Spinal cord (tissue), 9 donors: ENCODE measurements at regions not wholly inside any gene's neighbourhood (a gene's known extent, or its start where the extent isn't known, plus 50 kb on each side); places are given as distances from the start of the nearest gene placed in this dataset.
"Not testable (repeated sequence)": the region's sequence is repeated elsewhere in the genome, so short reads cannot be mapped to it uniquely, and the experiment has no call there.

ENCODE experiments used
- DNase-seq, 6 donors: peaks; one replicate each; pipeline versions ENCODE4 v3.0.0 to v3.0.0-alpha.2; 2013 to 2015; ENCODE audit warnings: low spot score in 6 of 6, low read depth in 4 of 6
- H3K27ac ChIP-seq: one replicate; pipeline ENCODE4 v1.5.1; 2013; ENCODE audit warnings: low read depth, low read length, control low read depth
- H3K27me3 ChIP-seq: one replicate; pipeline ENCODE4 v1.6.1; 2013; ENCODE audit warnings: low read length; ENCODE audit not compliant: control insufficient read depth, insufficient read depth
- H3K36me3 ChIP-seq: one replicate; pipeline ENCODE4 v1.6.1; 2013; ENCODE audit warnings: low read length; ENCODE audit not compliant: control insufficient read depth, insufficient read depth
- H3K4me1 ChIP-seq: one replicate; pipeline ENCODE4 v1.6.1; 2013; ENCODE audit warnings: low read length; ENCODE audit not compliant: control insufficient read depth, insufficient read depth
- H3K4me3 ChIP-seq: one replicate; pipeline ENCODE4 v1.5.1; 2013; ENCODE audit warnings: low read depth, low read length, control low read depth
- H3K9me3 ChIP-seq: one replicate; pipeline ENCODE4 v1.6.1; 2013; ENCODE audit warnings: low read length; ENCODE audit not compliant: control insufficient read depth, insufficient read depth
- WGBS: methylation state at CpG from one replicate; pipeline ENCODE4 v1.1.5; 2013; ENCODE audit warnings: missing lambda C conversion rate; ENCODE audit not compliant: insufficient coverage; 5-methylcytosine and 5-hydroxymethylcytosine counted together
- donor health status: healthy.

- peak in 2 of 6 donors; percentile 38 to 76 for DNase-seq
- Histone ChIP-seq H3K36me3 (no peaks in the 10 kb centered on the region), H3K4me1 (no peaks in the 10 kb centered on the region), H3K4me3 (no peak overlapping the region), H3K27me3 (no peaks in the 10 kb centered on the region), H3K27ac (no peak overlapping the region), H3K9me3 (no peaks in the 10 kb centered on the region)
- 71% methylated on average over 3 of the region's 3 CpGs for WGBS
Measured at GRCh38 chr5:164235300-164235891, 730.0 kb downstream of the MAT2B start.

DNA sequence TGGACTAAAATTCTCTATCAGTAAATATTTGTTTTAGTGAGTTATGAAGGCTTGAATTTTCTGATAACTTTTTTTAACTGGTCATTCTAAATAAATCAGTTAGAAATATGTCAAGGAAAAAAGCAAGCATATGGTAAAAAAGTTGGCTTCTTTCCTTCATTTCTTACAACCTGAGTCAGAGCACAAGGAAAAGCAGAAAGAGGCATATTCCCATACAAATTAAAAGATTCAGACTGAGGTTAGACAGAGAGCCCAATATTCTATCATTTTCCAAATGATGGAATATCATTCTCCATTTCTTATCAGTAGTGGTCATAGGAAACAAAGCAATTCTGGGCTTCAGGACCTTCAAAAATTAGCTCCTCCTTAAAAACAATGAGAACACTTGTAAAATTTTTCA is 732.1 kb downstream of the MAT2B start:
- H3K36me3 ChIP-seq, result no peaks in the 10 kb centered on the region
- H3K4me1 ChIP-seq, result no peaks in the 10 kb centered on the region
- DNase-seq, result no peak
- no peak overlapping the region for H3K27ac ChIP-seq
- H3K4me3 ChIP-seq, result no peak overlapping the region
- H3K27me3 ChIP-seq, result no peaks in the 10 kb centered on the region
- no peaks in the 10 kb centered on the region for H3K9me3 ChIP-seq

GRCh38 chr5:164251781-164252180 is 746.4 kb downstream of the MAT2B start:
- not testable (repeated sequence) for DNase-seq, H3K9me3 ChIP-seq, H3K4me1 ChIP-seq, H3K27me3 ChIP-seq, H3K36me3 ChIP-seq, H3K27ac ChIP-seq, H3K4me3 ChIP-seq

DNA sequence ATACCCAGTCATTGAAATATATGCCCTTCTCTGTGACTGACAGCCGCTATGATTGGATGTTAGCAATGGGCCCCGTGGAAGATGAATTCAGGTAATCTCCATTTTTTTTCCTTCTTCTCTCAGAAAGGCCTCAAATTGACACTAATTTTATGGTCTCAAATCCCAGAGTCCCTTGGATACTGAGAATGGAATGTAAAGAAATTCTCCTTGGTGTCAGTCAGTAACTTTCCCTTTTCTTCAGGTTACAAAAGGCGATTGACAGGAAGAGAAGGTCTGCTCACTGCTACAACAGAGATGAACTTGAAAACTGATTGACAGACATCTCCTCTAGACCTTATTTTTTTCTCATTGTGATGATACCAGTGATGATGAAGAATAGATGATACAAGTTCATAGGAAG is 748.3 kb downstream of the MAT2B start:
- DNase-seq, result no peak
- Histone ChIP-seq H3K36me3 (no peaks in the 10 kb centered on the region), H3K27me3 (no peaks in the 10 kb centered on the region), H3K4me3 (no peak overlapping the region), H3K9me3 (no peaks in the 10 kb centered on the region), H3K27ac (no peak overlapping the region), H3K4me1 (no peaks in the 10 kb centered on the region)
- no CpG with 5 or more reads among the region's 3 CpGs for WGBS

DNA sequence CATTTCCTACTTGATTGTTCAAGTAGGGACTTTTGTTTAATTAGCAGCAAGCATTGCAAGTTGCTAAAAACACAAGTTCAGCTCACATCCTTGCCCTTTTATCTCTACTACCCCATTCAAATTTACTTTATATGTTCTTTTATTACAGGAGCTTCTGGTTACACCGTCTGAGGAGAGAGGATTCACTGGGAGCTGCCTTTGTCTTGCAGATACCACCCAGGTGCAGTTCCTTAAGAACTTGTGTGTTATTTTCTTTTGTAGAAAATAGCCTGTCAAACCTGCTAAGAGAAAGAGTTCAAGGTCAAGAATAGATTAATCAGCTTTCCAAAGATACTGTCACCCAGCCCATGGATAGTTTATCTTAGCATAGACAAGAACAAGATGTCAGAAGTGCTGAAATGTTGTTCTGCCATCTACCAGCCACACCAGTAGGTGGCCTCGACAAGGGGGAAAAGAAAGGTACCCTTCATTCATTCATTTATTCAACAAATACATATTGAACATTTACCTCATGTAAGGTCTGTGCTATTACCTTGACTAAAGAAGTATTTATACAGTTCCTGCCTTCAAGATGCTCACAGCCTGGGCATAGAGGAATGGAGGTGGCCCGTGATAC is 750.3 kb downstream of the MAT2B start:
- Histone ChIP-seq H3K9me3 (no peaks in the 10 kb centered on the region), H3K27me3 (no peaks in the 10 kb centered on the region), H3K27ac (no peak overlapping the region), H3K4me1 (no peaks in the 10 kb centered on the region), H3K4me3 (no peak overlapping the region), H3K36me3 (no peaks in the 10 kb centered on the region)
- WGBS, result no CpG with 5 or more reads among the region's 3 CpGs
- no peak for DNase-seq

- no peak overlapping the region for H3K4me3 ChIP-seq
- no peaks in the 10 kb centered on the region for H3K27me3 ChIP-seq
- WGBS, result 80% methylated on average over 1 of the region's 1 CpG
- no peaks in the 10 kb centered on the region for H3K36me3 ChIP-seq
- DNase-seq, result no peak
- H3K27ac ChIP-seq, result no peak overlapping the region
- H3K4me1 ChIP-seq, result no peaks in the 10 kb centered on the region
- no peaks in the 10 kb centered on the region for H3K9me3 ChIP-seq
Measured at GRCh38 chr5:164256351-164256750, 750.9 kb downstream of the MAT2B start.

DNA sequence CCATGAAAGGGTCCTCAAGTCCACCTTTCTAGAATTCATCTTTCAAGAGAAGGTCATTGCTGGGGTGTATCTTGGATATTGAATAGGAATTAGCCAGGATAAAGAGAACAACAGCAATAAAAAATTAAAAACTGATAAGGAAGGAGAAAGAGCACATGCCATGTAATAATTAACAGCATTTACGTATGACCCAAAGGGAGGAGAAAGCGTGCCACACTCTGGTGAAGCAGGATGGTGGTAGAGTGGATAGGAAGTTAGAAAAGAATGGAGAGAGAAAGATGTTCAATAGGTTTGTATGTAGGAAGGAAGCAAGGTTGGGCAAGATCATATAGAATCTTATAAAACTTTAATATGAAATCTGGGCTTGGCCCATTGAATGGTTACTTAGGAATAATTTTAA is 751.5 kb downstream of the MAT2B start:
- Histone ChIP-seq H3K4me3 (no peak overlapping the region), H3K36me3 (no peaks in the 10 kb centered on the region), H3K27me3 (no peaks in the 10 kb centered on the region), H3K27ac (no peak overlapping the region), H3K9me3 (no peaks in the 10 kb centered on the region), H3K4me1 (no peaks in the 10 kb centered on the region)
- no peak for DNase-seq
- 100% methylated on average over 1 of the region's 2 CpGs for WGBS

GRCh38 chr5:164265566-164265965 is 760.1 kb downstream of the MAT2B start:
- WGBS, result no CpG with 5 or more reads among the region's 1 CpG
- Histone ChIP-seq H3K9me3 (no peaks in the 10 kb centered on the region), H3K36me3 (no peaks in the 10 kb centered on the region), H3K27ac (no peak overlapping the region), H3K4me3 (no peak overlapping the region), H3K4me1 (no peaks in the 10 kb centered on the region), H3K27me3 (no peaks in the 10 kb centered on the region)
- DNase-seq, result no peak

DNA sequence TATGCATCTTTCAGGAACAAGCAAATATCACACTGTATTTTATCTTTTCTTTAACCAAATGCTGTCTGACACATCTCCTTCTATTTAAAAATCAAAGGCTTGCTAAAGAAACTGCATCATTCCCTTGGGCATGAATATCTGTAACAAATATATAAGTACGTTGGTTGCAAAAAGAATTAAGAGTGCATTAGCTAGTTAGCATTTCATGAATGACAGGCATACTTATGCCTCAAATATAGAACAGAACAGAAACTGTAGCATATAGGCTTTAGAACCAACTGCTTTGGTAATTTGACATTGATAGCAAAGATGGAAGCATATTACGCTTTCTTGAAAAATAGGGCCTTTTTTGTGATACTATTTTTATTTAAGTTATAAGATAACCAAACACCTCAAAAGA is 761.2 kb downstream of the MAT2B start:
- no CpG with 5 or more reads among the region's 2 CpGs for WGBS
- no peaks in the 10 kb centered on the region for H3K9me3 ChIP-seq
- no peak overlapping the region for H3K27ac ChIP-seq
- no peaks in the 10 kb centered on the region for H3K27me3 ChIP-seq
- no peak for DNase-seq
- H3K4me3 ChIP-seq, result no peak overlapping the region
- no peaks in the 10 kb centered on the region for H3K36me3 ChIP-seq
- H3K4me1 ChIP-seq, result no peaks in the 10 kb centered on the region

DNA sequence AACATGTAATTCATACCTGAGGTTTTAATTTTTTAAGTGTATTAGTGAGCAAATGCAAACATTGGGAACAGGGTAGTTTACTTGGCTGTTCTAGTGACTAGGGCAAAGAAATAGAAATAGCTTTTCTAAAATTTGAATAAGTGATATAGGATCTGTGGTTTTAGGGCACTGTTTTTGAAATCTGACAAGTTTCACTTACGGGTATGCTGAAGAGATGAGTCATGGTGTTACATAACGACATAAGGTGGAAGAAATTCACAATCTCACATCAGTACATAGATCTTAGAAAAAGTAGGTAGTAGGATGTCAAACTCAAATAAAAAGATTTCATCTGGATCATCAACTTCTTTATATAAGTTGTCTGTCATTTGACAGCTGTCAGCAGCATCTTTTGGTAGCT is 772.3 kb downstream of the MAT2B start:
- no peaks in the 10 kb centered on the region for H3K4me1 ChIP-seq
- no peak for DNase-seq
- H3K9me3 ChIP-seq, result no peaks in the 10 kb centered on the region
- H3K27me3 ChIP-seq, result no peaks in the 10 kb centered on the region
- H3K27ac ChIP-seq, result no peak overlapping the region
- H3K36me3 ChIP-seq, result no peaks in the 10 kb centered on the region
- H3K4me3 ChIP-seq, result no peak overlapping the region
- no CpG with 5 or more reads among the region's 2 CpGs for WGBS
